Right renal cortex interstitium (tissue), 3 donors: ENCODE measurements at regions not wholly inside any gene's neighbourhood (a gene's known extent, or its start where the extent isn't known, plus 50 kb on each side); places are given as distances from the start of the nearest gene placed in this dataset.

ENCODE experiments used
- DNase-seq, 3 donors: peaks; one replicate each; pipeline ENCODE4 v3.0.0-alpha.2; 2013; ENCODE audit warnings: low read depth in 3 of 3, low spot score in 2 of 3

DNA sequence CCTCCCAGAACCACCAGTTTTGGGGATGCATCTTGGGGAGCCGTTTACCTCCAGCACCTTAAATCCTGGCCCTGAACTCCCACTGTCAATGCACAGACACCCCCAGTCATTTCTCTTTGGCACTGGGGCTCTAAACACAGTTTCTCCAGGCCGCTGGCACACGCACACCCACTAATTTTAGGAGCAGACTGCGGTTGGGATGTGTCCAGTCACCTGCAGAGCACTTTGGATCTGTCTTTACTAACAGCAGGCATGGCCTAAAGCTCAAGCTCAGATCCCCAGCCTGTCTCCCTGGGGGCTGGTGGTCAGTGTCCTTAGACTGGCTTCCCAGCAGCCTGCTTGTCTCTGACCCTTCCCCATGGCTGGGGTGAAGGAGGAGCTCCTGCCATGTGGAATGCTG lies 49.9 kb downstream of the SYNE3 start:
- DNase-seq: no peak

DNA sequence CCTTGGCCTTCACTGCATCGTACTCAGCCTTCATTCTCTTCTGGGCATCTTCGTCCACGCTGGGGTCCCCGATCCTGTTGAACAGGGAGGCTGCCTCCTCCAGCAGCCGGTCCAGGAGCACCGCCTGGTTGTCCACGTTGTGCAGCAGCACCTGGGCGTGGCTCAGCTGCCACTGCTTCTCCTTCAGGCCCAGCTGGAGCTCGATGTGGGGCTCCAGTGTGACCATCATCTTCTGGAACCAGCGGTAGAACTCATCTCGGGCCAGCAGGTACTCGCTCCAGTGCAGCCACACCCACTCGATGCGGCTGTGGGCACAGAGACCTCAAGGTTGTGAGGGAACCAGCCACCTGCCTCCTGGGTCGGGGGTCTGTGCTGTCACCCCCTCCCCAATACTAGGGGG lies 50.5 kb downstream of the SYNE3 start:
- DNase-seq: no peak

DNA sequence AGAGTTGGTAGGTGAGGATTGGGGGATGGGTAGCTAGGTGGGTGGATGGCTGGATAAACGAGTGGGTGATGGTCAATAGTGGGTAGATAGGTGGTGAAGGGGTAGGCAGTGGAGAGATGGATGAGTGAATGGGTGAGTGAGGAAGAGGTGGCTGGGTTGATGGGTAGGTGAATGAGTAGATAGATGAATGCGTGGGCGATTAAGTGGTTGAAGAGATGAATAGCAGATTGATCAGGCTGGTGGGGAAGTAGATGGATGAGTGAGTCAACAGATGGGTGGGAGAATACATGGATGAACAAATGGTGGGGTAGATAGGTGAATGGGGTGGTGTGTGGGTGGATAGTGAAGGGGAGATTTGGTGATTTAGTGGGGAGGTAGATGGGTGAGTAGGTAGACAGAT lies 51.1 kb downstream of the SYNE3 start:
- DNase-seq: no peak

DNA sequence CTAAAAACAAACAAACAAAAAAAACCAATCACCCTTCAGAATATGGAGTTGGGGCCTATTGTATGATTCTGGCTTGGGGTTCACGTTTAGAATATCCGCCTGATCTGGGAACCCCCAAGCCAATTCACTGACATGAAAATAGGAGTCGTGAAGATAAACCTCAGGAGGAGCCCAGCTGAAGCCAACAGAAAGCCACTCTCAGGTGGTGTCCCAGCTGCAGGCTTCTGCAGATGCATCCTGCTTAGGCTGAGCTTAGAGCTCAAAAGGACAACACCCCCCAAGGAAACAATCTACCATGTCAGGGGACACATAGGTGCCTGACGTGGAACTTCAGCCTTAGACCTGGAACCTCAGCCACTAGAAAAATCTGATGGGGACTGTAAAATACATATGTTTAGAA lies 51.9 kb downstream of the SYNE3 start:
- no peak for DNase-seq

DNA sequence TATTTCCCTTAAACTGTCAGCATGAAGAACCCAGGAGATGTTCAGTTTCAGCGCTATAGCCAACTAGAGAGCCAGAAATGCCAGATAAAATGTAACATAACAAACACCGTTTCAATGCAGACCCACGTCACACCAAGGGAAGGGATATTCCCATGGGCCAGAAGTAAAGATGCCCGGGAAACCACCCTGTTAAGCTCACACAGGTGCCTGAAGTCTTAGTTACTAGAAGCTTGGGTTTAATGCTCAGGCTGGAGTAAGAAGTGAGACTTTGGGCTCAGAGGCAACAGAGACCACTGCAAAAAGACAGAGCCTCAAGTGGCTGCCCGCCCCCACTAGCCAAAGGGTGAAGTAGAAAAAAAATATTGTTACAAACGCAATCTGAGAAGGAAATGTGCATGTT lies 52.3 kb downstream of the SYNE3 start:
- no peak for DNase-seq

DNA sequence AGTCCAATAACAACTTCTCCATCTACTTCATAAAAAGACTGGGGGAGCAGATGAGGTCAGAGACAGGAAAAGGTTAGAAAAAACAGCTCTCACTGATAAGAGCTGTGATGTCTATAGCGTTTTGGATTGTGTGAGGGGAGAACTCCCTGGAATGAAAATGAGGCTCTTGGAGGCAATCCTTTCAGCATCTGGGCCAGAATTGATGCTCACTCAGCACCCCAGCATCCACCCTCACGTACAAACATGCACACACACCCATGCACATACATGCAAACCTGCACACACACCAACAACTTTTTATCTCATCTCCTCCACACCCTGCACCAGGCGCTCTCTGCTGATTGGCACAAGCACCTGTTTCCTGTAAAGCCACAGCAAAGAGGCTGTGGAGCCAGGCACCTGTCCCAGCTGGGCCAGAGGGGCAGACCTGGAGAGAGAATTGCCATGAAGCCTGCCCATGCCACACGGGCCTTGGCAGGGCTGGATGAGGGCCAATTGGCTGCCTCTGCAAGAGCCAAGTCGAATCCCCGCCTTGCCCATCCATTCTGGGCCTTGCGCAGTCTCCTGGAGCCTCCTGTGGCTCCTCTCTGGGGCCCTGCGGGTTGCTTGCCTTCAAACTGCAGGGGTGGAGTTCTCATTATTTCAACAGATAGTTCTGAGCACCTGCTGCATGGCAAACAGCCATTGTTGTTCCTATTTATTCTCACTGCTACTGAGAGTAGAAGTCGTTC lies 53.1 kb downstream of the SYNE3 start:
- no peak for DNase-seq

DNA sequence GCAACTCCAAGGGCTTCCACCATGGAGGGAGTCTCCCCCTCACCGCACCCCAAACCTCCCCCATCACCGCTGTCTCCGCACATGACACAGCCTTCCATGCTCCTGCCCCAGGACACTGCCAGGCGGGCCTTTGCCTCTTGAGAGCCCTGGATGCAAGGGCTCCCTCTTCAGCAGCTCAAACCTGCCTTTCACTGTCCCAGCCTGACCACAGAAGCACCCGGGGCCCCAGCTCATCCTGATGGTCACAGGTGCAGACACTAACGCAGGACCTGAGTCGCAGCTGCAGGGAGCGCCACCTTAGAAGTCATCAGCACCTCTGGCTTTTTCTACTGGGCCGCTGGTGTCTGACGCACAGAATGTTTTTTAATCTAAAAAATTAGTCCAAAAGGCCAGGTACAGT lies 54.0 kb downstream of the SYNE3 start:
- no peak for DNase-seq

DNA sequence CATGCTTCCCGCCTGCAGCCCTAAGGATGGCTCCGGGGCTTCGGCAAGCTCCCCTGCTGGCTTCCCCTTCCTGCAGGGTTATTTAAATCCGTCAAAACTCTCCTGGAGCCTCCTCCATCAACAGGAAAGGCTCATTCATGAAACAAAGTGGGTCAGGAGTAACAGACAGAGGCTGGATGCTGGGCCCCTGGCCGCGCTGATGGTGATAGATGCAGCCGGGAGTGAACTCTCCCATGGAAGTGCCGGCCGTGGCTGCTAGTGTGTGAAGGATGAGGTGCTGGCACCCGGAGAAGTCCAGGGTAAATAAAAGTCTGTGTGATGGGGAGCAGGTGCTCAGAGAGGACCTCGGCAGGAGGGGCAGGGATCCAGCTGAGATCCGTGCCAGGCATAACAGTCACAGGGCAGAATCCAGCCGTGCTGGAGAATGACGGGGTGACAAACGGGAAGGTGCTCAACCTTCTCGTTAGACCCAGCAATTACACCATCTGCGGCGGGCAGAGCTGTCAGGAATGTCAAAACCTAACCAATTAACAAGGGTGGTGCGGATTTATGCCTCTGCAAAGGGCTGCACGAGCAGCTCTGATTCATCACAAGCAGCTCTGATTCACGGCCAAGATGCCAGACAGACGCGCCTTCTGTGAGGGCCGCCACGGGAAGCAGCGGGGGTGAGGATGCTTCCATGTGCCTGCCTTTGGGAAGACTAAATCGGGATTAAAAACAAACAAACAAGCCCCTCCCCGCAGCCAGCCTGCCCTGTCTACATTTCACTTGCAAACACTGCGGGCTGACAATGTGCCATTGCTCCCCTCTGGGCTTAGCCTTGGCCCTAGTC lies 55.6 kb downstream of the SYNE3 start:
- no peak for DNase-seq

DNA sequence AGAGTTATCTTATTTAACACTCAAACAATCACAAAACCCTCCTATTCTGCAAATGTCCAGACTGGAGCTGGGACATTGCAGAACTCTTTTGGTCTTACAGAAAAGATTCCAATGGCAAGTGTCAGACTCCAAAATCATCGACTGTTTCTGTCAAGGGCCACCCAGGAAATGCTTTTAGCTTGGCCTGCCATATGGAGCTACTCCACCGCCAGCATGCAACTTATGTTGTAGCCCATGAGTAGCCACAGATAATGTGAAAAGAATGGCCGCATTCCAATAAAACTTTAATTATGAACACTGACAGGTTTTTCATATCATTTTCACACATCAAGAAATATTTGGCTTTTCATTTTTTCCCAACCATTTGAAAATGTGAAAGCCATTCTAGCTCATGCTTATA lies 57.5 kb downstream of the SYNE3 start:
- DNase-seq: no peak

DNA sequence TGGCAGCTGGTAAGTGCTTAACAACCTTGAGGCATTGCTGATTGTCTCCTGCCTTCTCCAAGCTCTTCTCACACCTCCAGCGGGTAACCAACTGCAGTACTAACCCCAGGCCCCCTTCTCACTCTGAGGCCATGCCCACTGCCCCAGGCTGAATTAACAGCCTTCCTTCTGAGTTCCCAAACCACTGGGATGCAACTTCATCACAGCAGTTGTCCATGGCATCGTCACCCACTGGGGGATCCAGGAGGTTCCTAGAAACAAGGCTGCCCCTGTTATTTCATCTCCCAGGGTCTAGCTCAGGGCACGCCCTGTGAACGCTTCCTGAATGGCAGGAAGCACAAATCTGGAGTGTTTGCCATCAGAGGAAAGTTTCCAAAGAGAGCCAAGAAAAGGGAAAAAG lies 58.0 kb downstream of the SYNE3 start:
- DNase-seq: no peak

DNA sequence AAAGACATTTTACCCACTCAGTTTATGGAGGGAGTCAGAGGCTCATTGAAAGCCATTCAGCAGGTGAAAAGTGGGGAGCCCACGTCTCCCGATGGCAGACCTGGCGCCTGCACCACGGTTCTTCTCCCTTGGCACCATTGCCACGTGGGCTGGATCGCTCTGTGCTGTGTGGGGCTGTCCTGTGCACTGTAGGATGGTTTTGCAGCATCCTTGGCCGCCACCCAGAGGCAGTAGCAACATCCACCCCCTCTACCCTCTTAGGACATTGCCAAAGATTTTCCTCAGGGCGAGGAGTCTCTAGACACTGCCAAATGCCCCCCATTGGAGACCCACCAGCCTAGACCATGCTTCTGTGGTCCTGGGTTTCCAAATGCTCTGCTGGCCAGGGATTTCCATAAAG lies 60.2 kb downstream of the SYNE3 start:
- no peak for DNase-seq

DNA sequence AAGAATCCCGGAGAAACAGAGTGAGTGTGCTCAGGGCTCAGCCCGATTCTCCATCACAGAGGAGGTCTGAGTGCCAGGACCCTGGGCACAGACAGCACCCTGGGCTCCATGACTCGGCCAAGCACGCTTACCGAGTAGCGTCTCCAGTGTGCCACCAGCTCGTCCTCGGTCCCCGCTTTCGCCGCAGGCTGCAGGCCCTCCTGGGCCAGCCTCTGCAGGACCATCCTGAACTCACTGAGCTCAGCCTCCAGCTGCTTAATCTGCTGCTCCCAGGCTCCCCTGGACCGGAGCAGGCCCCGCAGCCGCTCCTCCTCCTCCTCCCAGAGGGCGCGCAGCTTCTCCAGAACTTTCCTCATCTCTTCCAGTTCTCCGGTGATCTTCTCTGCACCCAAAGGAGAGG lies 61.2 kb downstream of the SYNE3 start:
- no peak for DNase-seq

DNA sequence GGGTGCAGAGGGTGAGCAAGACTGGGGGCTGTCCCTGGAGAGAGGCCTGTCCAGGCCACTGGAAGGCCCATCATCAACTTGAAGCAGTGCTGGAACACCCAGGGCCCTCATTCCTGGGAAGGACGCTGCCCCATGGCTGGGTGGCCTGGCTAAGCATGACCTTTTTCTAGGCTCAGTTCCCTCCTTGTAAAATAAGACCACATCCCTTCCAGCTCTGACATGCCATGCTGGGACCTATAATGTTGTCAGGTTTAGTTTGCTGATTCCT lies 62.8 kb downstream of the SYNE3 start:
- DNase-seq: no peak

DNA sequence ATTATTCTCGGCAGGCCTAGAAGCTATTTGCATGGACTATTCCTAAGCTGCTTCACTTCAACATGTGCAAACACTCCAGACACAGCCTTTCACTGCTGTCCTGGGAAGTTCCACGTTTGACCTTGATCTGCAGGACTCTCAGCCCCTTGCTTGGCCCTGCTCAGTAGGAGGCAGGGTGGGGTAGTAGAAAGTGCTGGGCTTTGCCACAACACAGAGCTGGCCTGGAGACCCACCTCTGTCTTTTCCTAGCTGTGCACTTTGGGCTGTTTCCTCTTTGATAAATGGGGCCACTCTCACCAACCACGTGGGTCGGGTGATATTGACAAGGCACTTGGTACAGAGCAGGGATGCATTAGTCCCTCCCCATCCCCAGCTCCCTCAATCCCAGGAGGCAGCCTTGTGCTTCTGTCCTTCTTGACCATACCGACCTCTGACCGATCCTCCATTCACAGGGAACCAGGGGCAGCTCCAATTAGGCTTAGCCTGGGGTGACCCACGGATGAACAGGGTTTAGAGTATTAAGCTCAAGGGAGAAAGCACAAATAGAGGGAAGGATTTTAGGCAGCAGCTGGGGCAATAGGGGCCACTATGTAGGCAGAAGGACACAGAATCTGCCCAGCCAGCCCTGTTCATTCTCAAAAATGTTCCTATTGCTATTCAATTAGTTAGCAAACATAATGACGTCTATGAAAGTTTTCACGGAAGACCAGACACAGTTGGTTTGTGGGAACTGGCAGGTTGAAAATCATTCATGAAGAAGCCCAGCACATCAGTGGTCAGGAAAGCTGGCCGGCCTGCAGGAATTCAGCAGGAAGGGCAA lies 63.3 kb downstream of the SYNE3 start:
- DNase-seq: no peak

DNA sequence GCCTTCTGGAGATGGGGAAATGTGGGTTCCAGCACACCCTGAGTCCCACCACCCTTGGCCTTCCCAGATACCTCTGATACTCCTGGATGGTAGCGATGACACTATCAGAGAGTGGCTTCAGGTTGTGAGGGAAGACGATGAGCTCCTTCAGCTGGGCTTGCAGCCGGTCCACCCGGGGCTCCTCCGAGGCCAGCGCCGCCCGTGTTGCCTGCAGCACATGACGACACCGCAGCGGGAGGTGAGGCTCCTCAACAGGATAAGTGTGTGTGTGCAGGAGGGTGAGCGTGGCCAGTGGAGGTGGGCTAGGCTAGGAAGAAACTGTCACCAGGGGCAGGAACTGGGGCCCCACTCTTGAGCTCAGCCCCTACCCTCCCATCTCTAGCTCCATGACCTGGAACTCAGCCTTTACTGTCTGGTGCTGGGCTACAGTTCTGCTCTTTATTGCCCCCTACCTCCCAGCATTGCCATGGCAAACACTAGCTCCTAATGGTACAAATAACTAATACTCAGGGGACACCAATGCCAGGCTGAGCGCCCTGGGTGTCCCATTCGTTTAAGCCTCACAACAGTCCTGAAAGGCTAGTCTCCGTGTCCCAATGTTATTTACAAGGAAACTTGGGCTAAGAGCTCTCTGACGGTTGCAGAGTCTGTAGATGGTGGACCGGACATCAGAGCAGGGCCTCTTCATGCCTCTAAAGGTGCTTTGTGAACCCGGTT lies 64.1 kb downstream of the SYNE3 start:
- no peak for DNase-seq

DNA sequence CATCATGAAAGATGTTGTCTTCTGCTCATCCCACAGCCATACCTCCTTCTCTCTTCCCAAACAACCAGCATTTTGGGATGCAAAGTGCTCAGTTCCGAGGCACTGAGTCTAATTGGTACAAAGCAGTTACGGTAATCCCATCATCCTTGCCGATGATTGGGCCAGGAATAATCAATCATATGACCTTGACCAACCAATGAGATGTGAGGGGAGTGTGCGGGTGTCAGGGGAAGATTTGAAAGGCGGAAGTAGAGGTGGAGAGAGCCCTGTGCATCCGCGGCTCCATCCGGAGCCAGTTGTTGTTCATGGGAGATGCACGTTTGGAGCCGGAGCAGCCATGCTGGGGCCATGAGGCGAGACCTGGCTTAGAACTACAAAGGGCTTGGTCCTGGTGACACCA lies 67.3 kb downstream of the SYNE3 start:
- DNase-seq: no peak

DNA sequence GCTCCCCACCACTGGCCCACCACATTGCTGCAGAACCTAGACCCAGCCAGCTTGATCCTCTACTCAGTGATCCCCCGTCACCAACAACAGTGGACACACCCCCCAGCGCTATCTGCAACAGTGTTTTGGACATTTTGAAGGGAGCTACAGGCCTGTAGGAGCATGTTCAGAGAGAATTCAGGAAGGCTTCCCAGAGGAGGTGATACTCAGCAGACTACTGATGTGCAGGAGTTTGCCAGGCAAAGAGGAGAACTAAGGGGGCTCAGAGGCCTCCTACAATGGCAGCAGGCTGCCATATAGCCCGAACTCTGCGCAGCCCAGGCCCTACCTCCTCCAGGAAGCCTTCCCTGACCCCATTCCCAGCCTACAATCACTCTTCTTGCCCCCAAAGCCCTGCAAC lies 70.0 kb downstream of the SYNE3 start:
- DNase-seq: no peak

DNA sequence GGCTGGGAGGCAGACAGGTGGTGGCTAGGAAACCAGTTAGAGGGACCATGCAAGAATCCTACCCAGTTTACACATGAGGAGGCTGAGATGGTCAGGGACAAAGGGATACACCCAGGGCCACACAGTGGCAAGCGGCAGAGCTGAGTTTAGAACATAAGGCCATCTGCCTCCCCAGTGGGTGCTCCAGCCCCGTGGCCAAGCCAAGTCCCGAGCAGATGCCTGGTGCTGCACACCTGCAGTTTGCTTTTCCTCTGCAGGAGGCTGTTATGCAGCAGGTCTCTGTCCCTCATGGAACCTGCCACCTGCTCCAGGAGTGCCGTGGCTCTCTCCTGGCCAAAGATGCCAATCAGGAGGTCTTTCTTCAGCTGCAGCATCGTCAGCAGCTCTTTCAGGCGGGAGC lies 70.8 kb downstream of the SYNE3 start:
- no peak for DNase-seq

DNA sequence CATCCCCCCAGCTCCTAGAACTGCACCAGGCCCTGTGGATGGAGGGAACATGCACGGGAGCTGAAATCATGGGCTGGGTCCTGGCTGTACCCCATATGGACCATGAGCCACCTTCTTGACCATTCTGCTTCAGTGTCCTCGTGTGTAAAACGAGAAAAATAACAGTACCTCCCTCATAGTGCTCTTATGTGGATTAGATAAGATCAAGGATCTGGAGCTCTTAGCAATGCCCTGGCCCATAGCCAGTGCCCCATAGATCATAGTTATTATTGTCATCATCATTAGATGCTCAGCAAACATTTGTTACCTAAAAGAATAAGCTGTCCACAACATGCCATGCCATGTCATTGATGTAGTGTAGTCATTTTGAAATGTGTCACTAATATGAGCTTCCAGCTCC lies 71.3 kb downstream of the SYNE3 start:
- no peak for DNase-seq

DNA sequence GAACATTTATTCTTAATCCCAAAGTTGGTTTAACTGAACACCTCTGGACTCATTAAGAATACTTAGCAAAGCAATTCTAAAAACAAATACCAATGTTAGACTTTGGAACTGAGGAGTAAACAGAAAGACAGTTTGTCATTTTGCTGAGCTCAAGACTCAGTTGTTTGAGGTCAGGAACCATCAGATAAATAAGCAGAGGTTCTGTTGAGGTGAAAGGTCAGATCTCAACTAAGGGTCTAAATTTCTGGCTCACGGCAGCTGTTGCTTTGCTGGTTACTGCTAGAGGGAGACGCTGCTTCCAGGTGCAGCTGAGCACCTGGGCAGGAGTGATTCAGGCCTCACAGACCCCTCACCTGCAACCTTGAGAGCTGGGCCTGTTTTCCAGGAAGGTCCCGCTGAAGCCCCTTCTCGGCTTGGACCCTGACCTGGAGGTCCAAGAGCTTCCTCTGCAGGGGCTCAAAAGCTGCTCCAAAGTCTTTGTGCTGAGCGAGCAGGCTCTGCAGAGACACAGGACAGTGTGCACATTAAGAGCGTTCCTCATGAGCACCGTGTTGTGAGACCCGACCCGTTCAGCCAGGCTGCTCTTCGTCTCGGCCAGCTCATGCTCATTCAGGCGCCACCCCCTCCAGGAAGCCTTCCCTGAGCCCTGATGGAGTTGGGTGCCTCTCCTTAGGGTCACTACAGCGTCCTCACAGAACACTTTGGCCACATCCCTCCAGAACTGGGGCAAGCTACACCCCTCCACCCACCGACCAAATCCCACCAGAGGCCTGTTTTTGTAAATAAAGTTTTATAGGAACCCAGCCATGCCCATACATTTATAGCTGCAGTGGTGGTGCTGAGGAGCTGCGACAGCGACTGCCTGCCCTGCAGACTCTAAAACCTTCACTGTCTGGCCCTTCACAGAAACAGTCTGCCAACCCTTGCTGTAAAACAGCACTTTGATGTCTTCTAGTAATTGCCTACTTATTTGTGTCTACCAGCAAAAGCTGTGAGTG lies 72.0 kb downstream of the SYNE3 start:
- no peak for DNase-seq
